DOHH2 (cell line): ENCODE measurements at regions not wholly inside any gene's neighbourhood (a gene's known extent, or its start where the extent isn't known, plus 50 kb on each side); places are given as distances from the start of the nearest gene placed in this dataset.

Source experiments
- EZH2phosphoT487 ChIP-seq: fragments of 200-600 bp; sonication (generic); IDR thresholded peaks from 2 replicates; pipeline ENCODE4 v1.6.1; 2017; ENCODE audit warnings: borderline replicate concordance, mild to moderate bottlenecking, antibody characterized with exemption, low read length, moderate library complexity, mixed read lengths
- TF ChIP-seq, protein P1 (sequence below): fragments of 200-600 bp; sonication (generic); IDR thresholded peaks from one replicate; pipeline ENCODE4 v1.5.1; 2014; ENCODE audit warnings: antibody characterized with exemption, mild to moderate bottlenecking, low read depth, low read length; ENCODE audit not compliant: poor library complexity, severe bottlenecking

- TF ChIP-seq, protein P1, sequence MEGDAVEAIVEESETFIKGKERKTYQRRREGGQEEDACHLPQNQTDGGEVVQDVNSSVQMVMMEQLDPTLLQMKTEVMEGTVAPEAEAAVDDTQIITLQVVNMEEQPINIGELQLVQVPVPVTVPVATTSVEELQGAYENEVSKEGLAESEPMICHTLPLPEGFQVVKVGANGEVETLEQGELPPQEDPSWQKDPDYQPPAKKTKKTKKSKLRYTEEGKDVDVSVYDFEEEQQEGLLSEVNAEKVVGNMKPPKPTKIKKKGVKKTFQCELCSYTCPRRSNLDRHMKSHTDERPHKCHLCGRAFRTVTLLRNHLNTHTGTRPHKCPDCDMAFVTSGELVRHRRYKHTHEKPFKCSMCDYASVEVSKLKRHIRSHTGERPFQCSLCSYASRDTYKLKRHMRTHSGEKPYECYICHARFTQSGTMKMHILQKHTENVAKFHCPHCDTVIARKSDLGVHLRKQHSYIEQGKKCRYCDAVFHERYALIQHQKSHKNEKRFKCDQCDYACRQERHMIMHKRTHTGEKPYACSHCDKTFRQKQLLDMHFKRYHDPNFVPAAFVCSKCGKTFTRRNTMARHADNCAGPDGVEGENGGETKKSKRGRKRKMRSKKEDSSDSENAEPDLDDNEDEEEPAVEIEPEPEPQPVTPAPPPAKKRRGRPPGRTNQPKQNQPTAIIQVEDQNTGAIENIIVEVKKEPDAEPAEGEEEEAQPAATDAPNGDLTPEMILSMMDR = no peak
- no peak for TF ChIP-seq EZH2phosphoT487
These were observed 176.6 kb upstream of the SDK2 start for GRCh38 chr17:73820686-73821448.
